Neural progenitor cell (in vitro differentiated cells): ENCODE measurements at regions not wholly inside any gene's neighbourhood (a gene's known extent, or its start where the extent isn't known, plus 50 kb on each side); places are given as distances from the start of the nearest gene placed in this dataset.

ENCODE experiments used
- DNase-seq: peaks from one replicate; pipeline ENCODE4 v3.0.0-alpha.2; 2016; ENCODE audit warnings: low spot score
- H2AFZ ChIP-seq: fragments of 200-600 bp; sonication (generic); replicated peaks from 2 replicates; pipeline ENCODE4 v1.6.1; 2016; ENCODE audit warnings: antibody characterized with exemption
- H3F3A ChIP-seq: fragments of 200-600 bp; sonication (generic); 2 replicates; pipeline ENCODE4 v1.6.1; 2016; ENCODE audit warnings: antibody characterized with exemption, low read depth
- H3K27ac ChIP-seq: fragments of 200-600 bp; sonication (generic); 2 replicates; pipeline ENCODE4 v1.5.1; 2016; ENCODE audit warnings: mild to moderate bottlenecking
- H3K27me3 ChIP-seq: fragments of 200-600 bp; sonication (generic); 2 replicates; pipeline ENCODE4 v1.6.1; 2016; ENCODE audit warnings: mild to moderate bottlenecking, moderate library complexity
- H3K36me3 ChIP-seq: fragments of 200-600 bp; sonication (generic); 2 replicates; pipeline ENCODE4 v1.5.1; 2016
- H3K4me1 ChIP-seq: fragments of 200-600 bp; sonication (generic); 2 replicates; pipeline ENCODE4 v1.6.1; 2016; ENCODE audit warnings: mixed run types
- H3K4me2 ChIP-seq: fragments of 200-600 bp; sonication (generic); 2 replicates; pipeline ENCODE4 v1.6.1; 2016
- H3K4me3 ChIP-seq: fragments of 200-600 bp; sonication (generic); 2 replicates; pipeline ENCODE4 v1.5.1; 2016
- H3K79me2 ChIP-seq: fragments of 200-600 bp; sonication (generic); 2 replicates; pipeline ENCODE4 v1.6.1; 2016; ENCODE audit warnings: low read depth
- H3K9ac ChIP-seq: fragments of 200-600 bp; sonication (generic); 2 replicates; pipeline ENCODE4 v1.6.1; 2016
- H3K9me3 ChIP-seq: fragments of 200-600 bp; sonication (generic); 2 replicates; pipeline ENCODE4 v1.5.1; 2016; ENCODE audit warnings: low read depth
- H4K20me1 ChIP-seq: fragments of 200-600 bp; sonication (generic); 2 replicates; pipeline ENCODE4 v1.6.1; 2016; ENCODE audit warnings: low read depth
- H3K27ac Mint-ChIP-seq: 3 replicates; pipeline ENCODE4 v1.8.0; 2021; ENCODE audit warnings: mixed read lengths
- H3K27me3 Mint-ChIP-seq: 2 replicates; pipeline ENCODE4 v1.8.0; 2022; ENCODE audit warnings: low read depth, mild to moderate bottlenecking, inconsistent platforms, moderate library complexity, mixed read lengths; ENCODE audit not compliant: insufficient read depth
- H3K36me3 Mint-ChIP-seq: 3 replicates; pipeline ENCODE4 v1.8.0; 2021; ENCODE audit warnings: mixed read lengths
- H3K4me1 Mint-ChIP-seq: 3 replicates; pipeline ENCODE4 v1.8.0; 2021; ENCODE audit warnings: mixed read lengths
- H3K4me3 Mint-ChIP-seq: 3 replicates; pipeline ENCODE4 v1.8.0; 2021; ENCODE audit warnings: mild to moderate bottlenecking, moderate library complexity, mixed read lengths
- H3K9me3 Mint-ChIP-seq: 3 replicates; pipeline ENCODE4 v1.8.0; 2020; ENCODE audit warnings: mixed read lengths
- CTCF ChIP-seq: fragments of 200-600 bp; sonication (generic); IDR thresholded peaks from 2 replicates; pipeline ENCODE4 v1.5.1; 2017; ENCODE audit warnings: antibody characterized with exemption, mild to moderate bottlenecking
- EZH2 ChIP-seq: fragments of 200-600 bp; sonication (generic); IDR thresholded peaks from 2 replicates; pipeline ENCODE4 v1.6.1; 2017; ENCODE audit warnings: antibody characterized with exemption, mild to moderate bottlenecking, moderate library complexity
- EZH2phosphoT487 ChIP-seq: fragments of 200-600 bp; sonication (generic); IDR thresholded peaks from 2 replicates; pipeline ENCODE4 v1.6.1; 2017; ENCODE audit warnings: antibody characterized with exemption

- Mint-ChIP-seq H3K4me3 (no peak overlapping the region), H3K27ac (no peak overlapping the region), H3K36me3 (no peaks in the 10 kb centered on the region), H3K27me3 (peaks cover 3% of the 10 kb centered on the region), H3K4me1 (peaks cover 2% of the 10 kb centered on the region), H3K9me3 (peaks cover 13% of the 10 kb centered on the region)
- H3K4me1 ChIP-seq: peaks cover 13% of the 10 kb centered on the region
- no peaks in the 10 kb centered on the region for H3K27me3 ChIP-seq
- H2AFZ ChIP-seq: no peak overlapping the region
- H3K4me2 ChIP-seq: no peak overlapping the region
- no peak overlapping the region for H3K4me3 ChIP-seq
- DNase-seq: peak; percentile 43
- H3K36me3 ChIP-seq: no peaks in the 10 kb centered on the region
- no peak for TF ChIP-seq EZH2
- no peak for TF ChIP-seq EZH2phosphoT487
- no peak for TF ChIP-seq CTCF
- H3F3A ChIP-seq: no peaks in the 10 kb centered on the region
- no peaks in the 10 kb centered on the region for H4K20me1 ChIP-seq
- H3K27ac ChIP-seq: no peak overlapping the region
- H3K79me2 ChIP-seq: no peaks in the 10 kb centered on the region
- H3K9me3 ChIP-seq: no peaks in the 10 kb centered on the region
- H3K9ac ChIP-seq: no peak overlapping the region
Measured at GRCh38 chr4:128483041-128483440, 195.4 kb upstream of the PGRMC2 start.

GRCh38 chr4:128481752-128482480 is 194.3 kb upstream of the PGRMC2 start:
- Histone ChIP-seq H3K27ac (no peak overlapping the region), H3K4me3 (no peak overlapping the region), H3K79me2 (no peaks in the 10 kb centered on the region), H3K36me3 (no peaks in the 10 kb centered on the region), H2AFZ (no peak overlapping the region), H3K9me3 (no peaks in the 10 kb centered on the region), H4K20me1 (no peaks in the 10 kb centered on the region), H3K9ac (no peak overlapping the region), H3K4me1 (peaks cover 13% of the 10 kb centered on the region), H3F3A (no peaks in the 10 kb centered on the region), H3K4me2 (no peak overlapping the region), H3K27me3 (no peaks in the 10 kb centered on the region)
- Mint-ChIP-seq H3K9me3 (peaks cover 9% of the 10 kb centered on the region), H3K4me3 (no peak overlapping the region), H3K27ac (no peak overlapping the region), H3K27me3 (peaks cover 3% of the 10 kb centered on the region), H3K36me3 (no peaks in the 10 kb centered on the region), H3K4me1 (peaks cover 2% of the 10 kb centered on the region)
- no peak for DNase-seq
- TF ChIP-seq EZH2: no peak
- TF ChIP-seq EZH2phosphoT487: no peak
- TF ChIP-seq CTCF: no peak

GRCh38 chr4:128480945-128481344 is 193.3 kb upstream of the PGRMC2 start:
- Histone ChIP-seq H3K4me2 (no peak overlapping the region), H3K79me2 (no peaks in the 10 kb centered on the region), H3K4me3 (no peak overlapping the region), H2AFZ (no peak overlapping the region), H3K36me3 (no peaks in the 10 kb centered on the region), H3K9ac (no peak overlapping the region), H3K27ac (no peak overlapping the region), H4K20me1 (no peaks in the 10 kb centered on the region), H3K4me1 (peaks cover 13% of the 10 kb centered on the region), H3K27me3 (no peaks in the 10 kb centered on the region), H3F3A (no peaks in the 10 kb centered on the region), H3K9me3 (no peaks in the 10 kb centered on the region)
- TF ChIP-seq CTCF (no peak), EZH2phosphoT487 (no peak), EZH2 (no peak)
- peaks cover 2% of the 10 kb centered on the region for H3K4me1 Mint-ChIP-seq
- no peak overlapping the region for H3K27ac Mint-ChIP-seq
- H3K4me3 Mint-ChIP-seq: no peak overlapping the region
- no peak for DNase-seq
- H3K36me3 Mint-ChIP-seq: no peaks in the 10 kb centered on the region
- H3K27me3 Mint-ChIP-seq: peaks cover 3% of the 10 kb centered on the region
- H3K9me3 Mint-ChIP-seq: peaks cover 5% of the 10 kb centered on the region
